KMS-11 (cell line): ENCODE measurements at regions not wholly inside any gene's neighbourhood (a gene's known extent, or its start where the extent isn't known, plus 50 kb on each side); places are given as distances from the start of the nearest gene placed in this dataset.

Experiments used
- H2AFZ ChIP-seq: fragments of 200-600 bp; sonication (generic); 2 replicates; pipeline ENCODE4 v1.6.1; 2016; ENCODE audit warnings: antibody characterized with exemption, mixed run types, low read depth
- H3K27ac ChIP-seq: fragments of 200-600 bp; sonication (generic); 2 replicates; pipeline ENCODE4 v1.6.1; 2016; ENCODE audit warnings: mild to moderate bottlenecking, mixed run types
- H3K27me3 ChIP-seq: fragments of 200-600 bp; sonication (generic); 2 replicates; pipeline ENCODE4 v1.6.1; 2017; ENCODE audit warnings: mild to moderate bottlenecking, low read depth, mixed run types, moderate library complexity; ENCODE audit not compliant: insufficient read depth
- H3K36me3 ChIP-seq: fragments of 200-600 bp; sonication (generic); 2 replicates; pipeline ENCODE4 v1.6.1; 2017; ENCODE audit warnings: mild to moderate bottlenecking, mixed run types; ENCODE audit not compliant: insufficient read depth
- H3K4me1 ChIP-seq: fragments of 200-600 bp; sonication (generic); 2 replicates; pipeline ENCODE4 v1.6.1; 2016; ENCODE audit warnings: mild to moderate bottlenecking, low read depth, mixed run types; ENCODE audit not compliant: poor library complexity, severe bottlenecking
- H3K4me2 ChIP-seq: fragments of 200-600 bp; sonication (generic); 2 replicates; pipeline ENCODE4 v1.7.0; 2016; ENCODE audit warnings: mild to moderate bottlenecking, mixed run types
- H3K4me3 ChIP-seq: fragments of 200-600 bp; sonication (generic); IDR thresholded peaks from 2 replicates; pipeline ENCODE4 v1.6.1; 2017; ENCODE audit warnings: low read depth, low read length, mixed read lengths; ENCODE audit not compliant: insufficient read depth
- H3K79me2 ChIP-seq: fragments of 200-600 bp; sonication (generic); 2 replicates; pipeline ENCODE4 v1.6.1; 2016; ENCODE audit warnings: low read depth, mixed run types; ENCODE audit not compliant: insufficient read depth
- H3K9ac ChIP-seq: fragments of 200-600 bp; sonication (generic); 2 replicates; pipeline ENCODE4 v1.6.1; 2016; ENCODE audit warnings: mild to moderate bottlenecking, mixed run types
- H4K20me1 ChIP-seq: fragments of 200-600 bp; sonication (generic); 2 replicates; pipeline ENCODE4 v1.6.1; 2016; ENCODE audit warnings: mild to moderate bottlenecking, mixed run types; ENCODE audit not compliant: insufficient read depth
- CTCF ChIP-seq: fragments of 200-600 bp; sonication (generic); conservative IDR thresholded peaks from 2 replicates; pipeline ENCODE4 v1.6.1; 2017; ENCODE audit warnings: low read depth, mild to moderate bottlenecking, antibody characterized with exemption, low read length, moderate library complexity, mixed read lengths

GRCh38 chr13:37225414-37226070, 120.1 kb upstream of the CSNK1A1L start:
- H3K4me2 ChIP-seq: no peak overlapping the region
- H4K20me1 ChIP-seq: no peaks in the 10 kb centered on the region
- no peak overlapping the region for H2AFZ ChIP-seq
- H3K9ac ChIP-seq: no peak overlapping the region
- H3K4me3 ChIP-seq: no peak overlapping the region
- H3K27ac ChIP-seq: no peak overlapping the region
- no peaks in the 10 kb centered on the region for H3K79me2 ChIP-seq
- no peaks in the 10 kb centered on the region for H3K4me1 ChIP-seq
- TF ChIP-seq CTCF: no peak
- no peaks in the 10 kb centered on the region for H3K36me3 ChIP-seq
- no peaks in the 10 kb centered on the region for H3K27me3 ChIP-seq

GRCh38 chr13:37216331-37216730, 110.9 kb upstream of the CSNK1A1L start:
- Histone ChIP-seq H3K27me3 (no peaks in the 10 kb centered on the region), H3K4me2 (no peak overlapping the region), H3K4me3 (no peak overlapping the region), H3K27ac (no peak overlapping the region), H2AFZ (no peak overlapping the region), H3K4me1 (no peaks in the 10 kb centered on the region), H3K79me2 (no peaks in the 10 kb centered on the region), H4K20me1 (no peaks in the 10 kb centered on the region), H3K9ac (no peak overlapping the region), H3K36me3 (no peaks in the 10 kb centered on the region)
- no peak for TF ChIP-seq CTCF

GRCh38 chr13:37212826-37213225, 107.4 kb upstream of the CSNK1A1L start:
- H2AFZ ChIP-seq: no peak overlapping the region
- H3K4me3 ChIP-seq: no peak overlapping the region
- no peaks in the 10 kb centered on the region for H3K36me3 ChIP-seq
- no peaks in the 10 kb centered on the region for H3K79me2 ChIP-seq
- no peak overlapping the region for H3K4me2 ChIP-seq
- H3K4me1 ChIP-seq: no peaks in the 10 kb centered on the region
- H3K9ac ChIP-seq: no peak overlapping the region
- no peak overlapping the region for H3K27ac ChIP-seq
- H4K20me1 ChIP-seq: no peaks in the 10 kb centered on the region
- no peak for TF ChIP-seq CTCF
- H3K27me3 ChIP-seq: no peaks in the 10 kb centered on the region

GRCh38 chr13:37211487-37211886, 106.0 kb upstream of the CSNK1A1L start:
- Histone ChIP-seq H3K9ac (no peak overlapping the region), H3K27ac (no peak overlapping the region), H3K4me3 (no peak overlapping the region), H3K4me2 (no peak overlapping the region), H3K36me3 (no peaks in the 10 kb centered on the region), H3K27me3 (no peaks in the 10 kb centered on the region), H3K79me2 (no peaks in the 10 kb centered on the region), H4K20me1 (no peaks in the 10 kb centered on the region), H3K4me1 (no peaks in the 10 kb centered on the region), H2AFZ (no peak overlapping the region)
- TF ChIP-seq CTCF: no peak
